Liver (tissue), 3 donors: ENCODE measurements at regions not wholly inside any gene's neighbourhood (a gene's known extent, or its start where the extent isn't known, plus 50 kb on each side); places are given as distances from the start of the nearest gene placed in this dataset.

Experiments
- ATF3 ChIP-seq: IDR thresholded peaks from 2 replicates; pipeline ENCODE4 v1.6.1; 2016; ENCODE audit warnings: antibody characterized with exemption
- CTCF ChIP-seq: fragments of 150-350 bp; IDR thresholded peaks from 2 replicates; pipeline ENCODE4 v1.5.1; 2017; ENCODE audit warnings: improper control_type of control experiment, low read depth, low read length; ENCODE audit not compliant: missing input control
- EGR1 ChIP-seq, 2 donors: IDR thresholded peaks; 2 replicates each; pipeline ENCODE4 v1.6.1; 2016 to 2018; ENCODE audit warnings: antibody characterized with exemption in 2 of 2, low read depth in 2 of 2
- GABPA ChIP-seq, 2 donors: IDR thresholded peaks in 1 of 2; conservative IDR thresholded peaks in 1 of 2; 2 replicates each; pipeline ENCODE4 v1.6.1; 2016; ENCODE audit warnings: antibody characterized with exemption in 2 of 2, mild to moderate bottlenecking in 1 of 2, moderate library complexity in 1 of 2
- HNF4G ChIP-seq: IDR thresholded peaks from 2 replicates; pipeline ENCODE4 v1.6.1; 2016; ENCODE audit warnings: antibody characterized with exemption
- JUND ChIP-seq, 2 donors: IDR thresholded peaks; 2 replicates each; pipeline ENCODE4 v1.6.1; 2016; ENCODE audit warnings: antibody characterized with exemption in 2 of 2
- MAX ChIP-seq: IDR thresholded peaks from 2 replicates; pipeline ENCODE4 v1.6.1; 2016; ENCODE audit warnings: antibody characterized with exemption
- RAD21 ChIP-seq, 2 donors: IDR thresholded peaks; 2 replicates each; pipeline ENCODE4 v1.6.1; 2016; ENCODE audit warnings: antibody characterized with exemption in 2 of 2, mild to moderate bottlenecking in 2 of 2
- REST ChIP-seq: IDR thresholded peaks from 2 replicates; pipeline ENCODE4 v1.6.1; 2016; ENCODE audit warnings: antibody characterized with exemption, mild to moderate bottlenecking
- TAF1 ChIP-seq: conservative IDR thresholded peaks from 2 replicates; pipeline ENCODE4 v1.6.1; 2016; ENCODE audit warnings: antibody characterized with exemption, mild to moderate bottlenecking
- YY1 ChIP-seq: IDR thresholded peaks from 2 replicates; pipeline ENCODE4 v1.6.1; 2016; ENCODE audit warnings: antibody characterized with exemption, mild to moderate bottlenecking
- donor health status: healthy.
- donor health status: healthy.

GRCh38 chr11:33490842-33491370 lies 209.7 kb downstream of the C11orf91 start:
- TF ChIP-seq MAX (no peak), CTCF (no peak), REST (no peak), ATF3 (no peak), YY1 (no peak), RAD21 (IDR thresholded peaks at IDR 0.05) (no peak), HNF4G (no peak), TAF1 (no peak), JUND (IDR thresholded peaks at IDR 0.05) (no peak), GABPA (IDR thresholded peaks at IDR 0.05 in 1 of 2, conservative IDR thresholded peaks at IDR 0.05 in 1 of 2) (no peak), EGR1 (IDR thresholded peaks at IDR 0.05; ENCODE audit: low read depth in 2 of 2) (no peak)
